HEK293T (cell line): ENCODE measurements at regions not wholly inside any gene's neighbourhood (a gene's known extent, or its start where the extent isn't known, plus 50 kb on each side); places are given as distances from the start of the nearest gene placed in this dataset.

ENCODE experiments used
- CTCF ChIA-PET: fragments of 350-600 bp; formaldehyde crosslinking; extraction: SDS; loops from one replicate; lab custom pipeline; 2021; ENCODE audit warnings: antibody characterized with exemption, inconsistent platforms; lab: Yijun Ruan, JAX
- POLR2A ChIA-PET: fragments of 350-600 bp; formaldehyde crosslinking; extraction: SDS; loops from one replicate; lab custom pipeline; 2020; ENCODE audit warnings: antibody characterized with exemption, inconsistent platforms; lab: Yijun Ruan, JAX
- DNase-seq: peaks from one replicate; pipeline ENCODE4 v3.0.0; 2012; ENCODE audit warnings: mixed read lengths; ENCODE audit errors: extremely low spot score
- ARNT ChIP-seq: fragments of 450-650 bp; IDR thresholded peaks from 2 replicates; pipeline ENCODE4 v1.6.1; 2017; ENCODE audit warnings: mild to moderate bottlenecking
- BHLHE40 ChIP-seq: fragments of 450-650 bp; IDR thresholded peaks from 2 replicates; pipeline ENCODE4 v1.6.1; 2016; ENCODE audit warnings: mild to moderate bottlenecking, moderate library complexity, borderline replicate concordance
- CTBP1 ChIP-seq: fragments of 450-650 bp; IDR thresholded peaks from 2 replicates; pipeline ENCODE4 v1.6.1; 2016; ENCODE audit warnings: borderline replicate concordance
- ELF4 ChIP-seq: fragments of 450-650 bp; IDR thresholded peaks from 2 replicates; pipeline ENCODE4 v1.6.1; 2017; ENCODE audit warnings: antibody characterized with exemption
- FOXA1 ChIP-seq: fragments of 450-650 bp; IDR thresholded peaks from 2 replicates; pipeline ENCODE4 v1.6.1; 2016; ENCODE audit warnings: mild to moderate bottlenecking
- FOXK2 ChIP-seq: fragments of 450-650 bp; IDR thresholded peaks from 2 replicates; pipeline ENCODE4 v1.6.1; 2016; ENCODE audit warnings: mild to moderate bottlenecking
- FOXM1 ChIP-seq: fragments of 450-650 bp; IDR thresholded peaks from 2 replicates; pipeline ENCODE4 v1.6.1; 2017; ENCODE audit warnings: mild to moderate bottlenecking, borderline replicate concordance
- HDGF ChIP-seq: fragments of 450-650 bp; IDR thresholded peaks from 2 replicates; pipeline ENCODE4 v1.6.1; 2017; ENCODE audit warnings: antibody characterized with exemption, borderline replicate concordance
- L3MBTL2 ChIP-seq: fragments of 450-650 bp; conservative IDR thresholded peaks from 2 replicates; pipeline ENCODE4 v1.6.1; 2016; ENCODE audit warnings: mild to moderate bottlenecking
- LEF1 ChIP-seq: fragments of 450-650 bp; IDR thresholded peaks from 2 replicates; pipeline ENCODE4 v1.6.1; 2017; ENCODE audit warnings: mild to moderate bottlenecking, borderline replicate concordance
- NFRKB ChIP-seq: fragments of 450-650 bp; IDR thresholded peaks from 2 replicates; pipeline ENCODE4 v1.6.1; 2016; ENCODE audit warnings: mild to moderate bottlenecking, moderate library complexity
- SP1 ChIP-seq: fragments of 450-650 bp; IDR thresholded peaks from 2 replicates; pipeline ENCODE4 v1.6.1; 2017
- SUZ12 ChIP-seq: fragments of 450-650 bp; IDR thresholded peaks from 2 replicates; pipeline ENCODE4 v1.6.1; 2016; ENCODE audit warnings: mild to moderate bottlenecking
- TARDBP ChIP-seq: fragments of 450-650 bp; IDR thresholded peaks from 2 replicates; pipeline ENCODE4 v1.6.1; 2016
- ZNF384 ChIP-seq: fragments of 450-650 bp; IDR thresholded peaks from 2 replicates; pipeline ENCODE4 v1.6.1; 2016
- TF ChIP-seq, protein P1 (sequence below): fragments of 450-650 bp; IDR thresholded peaks from 2 replicates; pipeline ENCODE4 v1.6.1; 2016

DNA sequence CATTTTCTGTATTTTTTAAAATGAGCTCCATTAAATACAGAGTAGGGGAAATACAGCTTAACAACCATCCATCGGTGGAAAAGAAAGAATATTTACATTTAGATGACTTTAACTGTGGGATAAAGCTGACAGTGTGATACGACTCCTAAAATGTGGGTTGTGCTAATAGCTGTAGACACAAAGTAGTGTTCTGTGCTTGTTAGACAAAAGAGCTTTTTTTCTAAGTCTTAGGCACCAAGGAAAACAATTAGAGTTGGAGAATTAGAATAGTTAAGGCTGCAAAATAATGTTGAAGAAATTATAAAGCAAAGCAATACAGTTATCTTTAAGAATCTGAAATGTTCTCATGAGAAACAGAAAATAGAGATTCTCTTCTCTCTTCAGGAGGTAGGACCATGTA lies 307.7 kb upstream of the KIRREL3 start:
- TF ChIP-seq SP1 (no peak), ARNT (no peak), ELF4 (no peak), SUZ12 (no peak), FOXA1 (no peak), FOXK2 (no peak), NFRKB (no peak), TARDBP (no peak), HDGF (no peak), FOXM1 (no peak), BHLHE40 (no peak)
- TF ChIP-seq, protein P1, sequence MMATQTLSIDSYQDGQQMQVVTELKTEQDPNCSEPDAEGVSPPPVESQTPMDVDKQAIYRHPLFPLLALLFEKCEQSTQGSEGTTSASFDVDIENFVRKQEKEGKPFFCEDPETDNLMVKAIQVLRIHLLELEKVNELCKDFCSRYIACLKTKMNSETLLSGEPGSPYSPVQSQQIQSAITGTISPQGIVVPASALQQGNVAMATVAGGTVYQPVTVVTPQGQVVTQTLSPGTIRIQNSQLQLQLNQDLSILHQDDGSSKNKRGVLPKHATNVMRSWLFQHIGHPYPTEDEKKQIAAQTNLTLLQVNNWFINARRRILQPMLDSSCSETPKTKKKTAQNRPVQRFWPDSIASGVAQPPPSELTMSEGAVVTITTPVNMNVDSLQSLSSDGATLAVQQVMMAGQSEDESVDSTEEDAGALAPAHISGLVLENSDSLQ: no peak
- CTCF ChIA-PET: interaction anchor here (1.0 kb wide), 1 partner anchor 37 kb away, joined by 3 read pairs; no protein-coding TSS in a partner anchor
- DNase-seq: no peak
- POLR2A ChIA-PET: no interaction called here

- no peak for DNase-seq
- ChIA-PET CTCF (interaction anchor here (1.0 kb wide), 1 partner anchor 38 kb away, joined by 3 read pairs; no protein-coding TSS in a partner anchor), POLR2A (no interaction called here)
- TF ChIP-seq TARDBP (no peak), ELF4 (no peak), SP1 (no peak), FOXK2 (no peak), SUZ12 (no peak), NFRKB (no peak), FOXA1 (no peak), ZNF384 (no peak), LEF1 (no peak), L3MBTL2 (no peak), FOXM1 (no peak), HDGF (no peak), BHLHE40 (no peak), ARNT (no peak), CTBP1 (no peak)
- TF ChIP-seq, protein P1: no peak
Measured at GRCh38 chr11:127307700-127308099, 307.1 kb upstream of the KIRREL3 start.

GRCh38 chr11:127304634-127305033 lies 304.1 kb upstream of the KIRREL3 start:
- POLR2A ChIA-PET: no interaction called here
- TF ChIP-seq ARNT (no peak), SP1 (no peak), TARDBP (no peak), CTBP1 (no peak), HDGF (no peak), FOXA1 (no peak), FOXK2 (no peak), ELF4 (no peak), BHLHE40 (no peak), NFRKB (no peak), LEF1 (no peak), ZNF384 (no peak), SUZ12 (no peak), L3MBTL2 (no peak), FOXM1 (no peak)
- TF ChIP-seq, protein P1: no peak
- CTCF ChIA-PET: no interaction called here
- no peak for DNase-seq

DNA sequence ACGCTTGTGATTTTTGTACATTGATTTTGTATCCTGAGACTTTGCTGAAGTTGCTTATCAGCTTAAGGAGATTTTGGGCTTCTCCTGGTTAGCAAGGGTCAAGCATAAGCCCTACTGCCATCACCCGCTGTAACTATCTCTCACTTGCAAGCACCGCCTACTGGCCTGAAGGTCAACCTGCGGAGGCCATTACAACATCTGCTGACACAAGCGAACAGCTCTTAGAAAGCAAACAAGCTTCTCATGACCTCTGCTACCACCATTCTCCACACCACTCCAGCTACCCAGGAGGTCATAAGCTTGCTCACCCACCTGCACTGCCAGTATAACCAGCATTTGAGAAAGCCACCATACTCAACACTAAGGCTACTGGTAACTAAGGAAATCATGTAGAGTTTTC lies 288.4 kb upstream of the KIRREL3 start:
- no peak for DNase-seq
- no peak for TF ChIP-seq L3MBTL2
- no peak for TF ChIP-seq HDGF
- ChIA-PET CTCF (no interaction called here), POLR2A (no interaction called here)

DNA sequence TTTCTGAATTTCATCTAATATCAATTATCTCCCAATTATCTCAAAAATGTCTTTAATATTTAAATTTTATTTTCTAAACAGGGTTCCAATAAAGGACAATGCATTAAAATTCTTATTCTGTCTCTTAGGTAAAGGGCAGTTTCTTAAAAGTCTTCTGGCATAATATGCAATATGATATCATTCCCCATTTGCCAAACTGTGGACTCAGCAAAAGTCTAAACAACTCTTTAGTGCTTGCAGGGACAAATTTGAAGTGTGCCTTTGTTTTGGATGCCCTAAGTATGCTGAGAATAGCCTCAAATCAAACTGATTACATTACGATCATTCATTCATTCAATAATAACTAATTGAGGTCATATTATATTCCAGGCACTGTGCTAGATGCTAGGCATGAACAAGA lies 281.0 kb upstream of the KIRREL3 start:
- POLR2A ChIA-PET: no interaction called here
- DNase-seq: no peak
- TF ChIP-seq BHLHE40 (no peak), FOXA1 (no peak), LEF1 (no peak), FOXM1 (no peak), NFRKB (no peak), ZNF384 (no peak), SUZ12 (no peak), HDGF (no peak), ARNT (no peak), SP1 (no peak), TARDBP (no peak), CTBP1 (no peak), L3MBTL2 (no peak), FOXK2 (no peak), ELF4 (no peak)
- TF ChIP-seq, protein P1: no peak
- CTCF ChIA-PET: no interaction called here

DNA sequence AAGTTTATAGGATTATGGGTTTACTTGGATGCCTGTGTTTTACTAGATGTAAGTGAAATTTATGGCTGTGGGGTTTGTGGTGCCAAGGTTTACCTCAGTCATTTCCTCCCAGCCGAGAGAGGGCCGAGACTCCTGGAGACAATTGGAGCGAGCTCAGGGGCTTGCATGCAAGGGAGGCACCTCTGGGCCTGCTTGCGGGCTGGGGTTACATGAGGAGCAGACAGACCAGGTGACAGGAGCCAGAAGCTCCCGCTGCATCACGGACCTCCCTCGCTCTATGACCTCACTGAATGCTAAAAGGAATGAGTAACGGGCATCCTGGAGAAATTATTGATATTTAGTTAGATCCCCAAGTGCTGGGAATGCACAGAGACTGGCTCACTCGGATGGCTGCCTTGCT lies 275.2 kb upstream of the KIRREL3 start:
- POLR2A ChIA-PET: no interaction called here
- no peak for TF ChIP-seq L3MBTL2
- no peak for TF ChIP-seq FOXK2
- no peak for TF ChIP-seq SP1
- no peak for TF ChIP-seq HDGF
- no peak for TF ChIP-seq FOXA1
- TF ChIP-seq NFRKB: no peak
- DNase-seq: no peak
- CTCF ChIA-PET: no interaction called here
